ENCODE measurements at regions not wholly inside any gene's neighbourhood (a gene's known extent, or its start where the extent isn't known, plus 50 kb on each side); places are given as distances from the start of the nearest gene placed in this dataset.
A peak's percentile ranks its signal among the peaks of the same experiment; 100 is the strongest.

GRCh38 chr5:74988273-74988983 is 63.9 kb downstream of the GCNT4 start:
- no peak overlapping the region for H3K27ac ChIP-seq
- TF ChIP-seq CTCF (conservative IDR thresholded peaks at IDR 0.05): no peak

GRCh38 chr5:74978345-74978744 is 74.0 kb downstream of the GCNT4 start:
- peak overlapping the region; percentile 39; the same call in 1 of the 2 replicates for H3K27ac ChIP-seq
- no peak for TF ChIP-seq CTCF (conservative IDR thresholded peaks at IDR 0.05)

- H3K27ac ChIP-seq: peak overlapping the region; percentile 39; the same call in 1 of the 2 replicates
- TF ChIP-seq CTCF (conservative IDR thresholded peaks at IDR 0.05): no peak
Observed at GRCh38 chr5:74977471-74977870, 74.9 kb downstream of the GCNT4 start.

GRCh38 chr5:74976651-74977050 is 75.7 kb downstream of the GCNT4 start:
- no peak overlapping the region for H3K27ac ChIP-seq
- TF ChIP-seq CTCF (conservative IDR thresholded peaks at IDR 0.05): no peak

DNA sequence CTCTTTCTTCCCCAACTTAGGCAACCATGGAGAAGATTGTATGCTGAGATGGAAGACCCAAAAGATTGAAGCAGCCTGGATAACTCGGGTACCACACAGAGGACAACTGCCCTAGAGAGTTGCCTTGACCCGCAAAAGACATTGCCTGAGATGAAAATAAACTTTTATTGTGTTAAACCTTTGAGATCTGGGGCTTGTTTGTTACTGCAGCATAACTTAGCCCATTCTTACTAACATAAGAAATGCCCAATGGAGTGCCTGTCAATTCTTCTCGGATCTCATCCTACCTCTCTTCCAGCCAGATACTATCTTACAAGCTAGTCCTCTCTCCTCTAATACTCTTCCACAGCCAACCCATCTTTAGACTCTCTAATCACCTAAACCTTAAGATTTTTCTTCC is 76.8 kb downstream of the GCNT4 start:
- no peak overlapping the region for H3K27ac ChIP-seq
- no peak for TF ChIP-seq CTCF (conservative IDR thresholded peaks at IDR 0.05)

GRCh38 chr5:74974451-74975091 is 77.8 kb downstream of the GCNT4 start:
- no peak for TF ChIP-seq CTCF (conservative IDR thresholded peaks at IDR 0.05)
- peak overlapping the region; percentile 71; the same call in 1 of the 2 replicates for H3K27ac ChIP-seq

DNA sequence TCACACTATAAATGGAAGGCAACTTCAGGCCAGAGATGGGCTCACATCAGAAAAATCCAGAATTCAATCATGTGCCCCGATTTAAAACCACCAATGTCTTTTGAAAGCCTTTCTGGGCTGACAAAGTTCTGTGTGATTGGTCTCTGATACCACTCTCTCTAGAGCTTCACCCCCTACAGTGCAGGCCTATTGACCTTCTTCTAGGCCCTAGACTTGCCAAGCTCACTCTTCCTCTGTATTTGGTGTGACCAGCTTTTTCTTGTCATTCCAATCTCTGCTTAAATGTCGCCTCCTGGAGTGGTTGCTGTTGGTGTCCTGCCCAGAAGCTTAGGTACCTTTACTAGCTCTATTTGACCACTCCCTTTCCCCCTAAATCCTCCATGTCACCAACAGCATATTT is 78.7 kb downstream of the GCNT4 start:
- H3K27ac ChIP-seq: peak overlapping the region; percentile 71
- no peak for TF ChIP-seq CTCF (conservative IDR thresholded peaks at IDR 0.05)
